Kidney (tissue), 13 donors: ENCODE measurements at regions not wholly inside any gene's neighbourhood (a gene's known extent, or its start where the extent isn't known, plus 50 kb on each side); places are given as distances from the start of the nearest gene placed in this dataset.

Experiments
- DNase-seq, 5 donors: peaks; one replicate each; pipeline ENCODE4 v3.0.0-alpha.2; 2013 to 2020
- FAIRE-seq: peaks from 2 replicates; lab custom pipeline; 2012; peaks lifted over from hg19 to GRCh38; lab: Jason Lieb, UNC
- H3K27ac ChIP-seq, 2 donors: one replicate each; pipeline ENCODE4 v1.7.0; 2013; ENCODE audit warnings: low read depth in 2 of 2, low read length in 2 of 2, inconsistent platforms in 1 of 2
- H3K27me3 ChIP-seq: one replicate; pipeline ENCODE4 v1.7.1; 2013; ENCODE audit warnings: low read length, inconsistent platforms; ENCODE audit not compliant: control insufficient read depth, insufficient read depth
- H3K36me3 ChIP-seq, 3 donors: one replicate each; pipeline versions ENCODE4 v1.7.0 to v1.7.1; 2013; ENCODE audit warnings: low read length in 3 of 3, control low read depth in 1 of 3, inconsistent platforms in 1 of 3; ENCODE audit not compliant: insufficient read depth in 3 of 3, control insufficient read depth in 2 of 3
- H3K4me1 ChIP-seq, 3 donors: one replicate each; pipeline versions ENCODE4 v1.7.0 to v1.7.1; 2013; ENCODE audit warnings: low read length in 3 of 3, inconsistent platforms in 1 of 3, low read depth in 1 of 3; ENCODE audit not compliant: control insufficient read depth in 2 of 3, insufficient read depth in 2 of 3
- H3K4me3 ChIP-seq, 3 donors: one replicate each; pipeline versions ENCODE4 v1.7.0 to v1.8.1; 2013; ENCODE audit warnings: low read length in 3 of 3, control low read depth in 1 of 3, inconsistent platforms in 1 of 3
- H3K9ac ChIP-seq, 3 donors: one replicate each; pipeline versions ENCODE4 v1.7.0 to v1.7.1; 2013; ENCODE audit warnings: low read length in 3 of 3, control low read depth in 1 of 3, inconsistent platforms in 1 of 3
- H3K9me3 ChIP-seq, 3 donors: one replicate each; pipeline versions ENCODE4 v1.7.0 to v1.7.1; 2013; ENCODE audit warnings: low read length in 3 of 3, control low read depth in 1 of 3, inconsistent platforms in 1 of 3; ENCODE audit not compliant: control insufficient read depth in 2 of 3, insufficient read depth in 1 of 3
- intact Hi-C: fragments of 100-400 bp; cut with DNase I; formaldehyde crosslinking; loops from one replicate; pipeline ENCODE4 v1.11.1; 2022
- TF ChIP-seq, protein P1 (sequence below): IDR thresholded peaks from 3 replicates; pipeline ENCODE4 v1.5.1; 2012; ENCODE audit warnings: mild to moderate bottlenecking, moderate library complexity, borderline replicate concordance; ENCODE audit not compliant: insufficient read depth; ENCODE audit errors: extremely low read depth
- donor health status: control.
- donor health status: control.
- donor health status: control.
- donor health status: control.
- donor health status: control.
- donor health status: DM: yes; HTN: yes; CAD: no.
- donor health status: Normal renal cell carcinoma (clear cell type).

DNA sequence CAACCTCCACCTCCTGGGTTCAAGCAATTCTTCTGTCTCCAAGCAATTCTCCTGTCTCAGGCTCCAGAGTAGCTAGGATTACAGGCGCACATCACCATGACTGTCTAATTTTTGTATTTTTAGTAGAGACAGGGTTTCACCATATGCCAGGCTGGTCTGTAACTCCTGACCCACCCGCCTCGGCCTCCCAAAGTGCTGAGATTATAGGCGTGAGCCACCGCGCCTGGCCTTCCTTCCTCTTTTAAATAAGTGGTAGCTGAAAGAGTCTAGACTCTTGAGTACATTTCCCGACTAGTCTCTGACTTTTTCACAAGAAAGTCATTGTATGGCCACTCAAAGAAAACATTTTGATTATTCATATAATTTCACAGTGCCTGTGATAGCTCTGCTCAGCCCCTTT lies 636.2 kb upstream of the ANKRD30A start:
- DNase-seq (no peak), FAIRE-seq (no peak)
- no peaks in the 10 kb centered on the region for H3K36me3 ChIP-seq
- no peaks in the 10 kb centered on the region for H3K4me1 ChIP-seq
- no peak overlapping the region for H3K27ac ChIP-seq
- intact Hi-C loops = no loop called here
- no peaks in the 10 kb centered on the region for H3K27me3 ChIP-seq
- H3K9ac ChIP-seq = no peak overlapping the region
- no peak overlapping the region for H3K4me3 ChIP-seq
- TF ChIP-seq, protein P1, sequence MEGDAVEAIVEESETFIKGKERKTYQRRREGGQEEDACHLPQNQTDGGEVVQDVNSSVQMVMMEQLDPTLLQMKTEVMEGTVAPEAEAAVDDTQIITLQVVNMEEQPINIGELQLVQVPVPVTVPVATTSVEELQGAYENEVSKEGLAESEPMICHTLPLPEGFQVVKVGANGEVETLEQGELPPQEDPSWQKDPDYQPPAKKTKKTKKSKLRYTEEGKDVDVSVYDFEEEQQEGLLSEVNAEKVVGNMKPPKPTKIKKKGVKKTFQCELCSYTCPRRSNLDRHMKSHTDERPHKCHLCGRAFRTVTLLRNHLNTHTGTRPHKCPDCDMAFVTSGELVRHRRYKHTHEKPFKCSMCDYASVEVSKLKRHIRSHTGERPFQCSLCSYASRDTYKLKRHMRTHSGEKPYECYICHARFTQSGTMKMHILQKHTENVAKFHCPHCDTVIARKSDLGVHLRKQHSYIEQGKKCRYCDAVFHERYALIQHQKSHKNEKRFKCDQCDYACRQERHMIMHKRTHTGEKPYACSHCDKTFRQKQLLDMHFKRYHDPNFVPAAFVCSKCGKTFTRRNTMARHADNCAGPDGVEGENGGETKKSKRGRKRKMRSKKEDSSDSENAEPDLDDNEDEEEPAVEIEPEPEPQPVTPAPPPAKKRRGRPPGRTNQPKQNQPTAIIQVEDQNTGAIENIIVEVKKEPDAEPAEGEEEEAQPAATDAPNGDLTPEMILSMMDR = no peak
- H3K9me3 ChIP-seq = no peaks in the 10 kb centered on the region

DNA sequence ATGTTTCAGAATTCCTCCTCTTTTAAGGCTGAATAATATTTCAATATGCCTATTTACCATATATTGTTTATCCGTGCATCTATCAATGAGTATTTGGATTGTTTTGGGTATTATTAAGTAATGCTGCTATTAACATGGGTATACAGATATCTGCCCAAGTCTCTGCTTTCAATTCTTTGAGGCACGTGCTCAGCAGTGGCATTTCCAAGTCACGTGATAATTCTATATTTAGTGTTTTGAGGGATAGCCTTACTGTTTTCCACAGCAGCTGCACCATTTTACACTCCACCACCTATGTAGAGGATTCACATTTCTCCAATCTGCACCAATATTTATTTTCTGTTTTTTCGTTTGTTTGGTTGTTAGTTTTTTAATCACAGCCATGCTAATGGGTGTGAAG lies 636.8 kb upstream of the ANKRD30A start:
- no peak for DNase-seq
- intact Hi-C loops = no loop called here
- no peak for FAIRE-seq
- Histone ChIP-seq H3K27ac (no peak overlapping the region), H3K27me3 (no peaks in the 10 kb centered on the region), H3K4me3 (no peak overlapping the region), H3K9me3 (no peaks in the 10 kb centered on the region), H3K36me3 (no peaks in the 10 kb centered on the region), H3K9ac (no peak overlapping the region), H3K4me1 (no peaks in the 10 kb centered on the region)
- TF ChIP-seq, protein P1 = no peak

DNA sequence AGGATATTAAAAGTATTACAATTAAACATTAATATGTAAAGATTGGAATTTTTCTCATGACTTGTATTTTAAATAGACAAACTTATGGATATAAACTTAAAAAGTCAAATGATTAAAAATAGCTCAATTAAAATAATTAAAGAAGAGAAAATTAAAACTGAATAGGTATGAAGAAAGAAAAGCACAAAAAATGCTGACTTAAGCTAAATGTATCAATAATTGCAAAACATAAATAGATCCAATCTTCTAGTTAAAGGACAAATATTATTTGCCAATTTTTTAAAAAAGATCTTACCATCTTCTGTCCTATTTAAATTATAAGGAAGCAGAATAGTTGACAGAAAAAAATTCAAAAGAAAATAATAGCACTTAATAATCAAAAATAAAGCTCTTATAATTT lies 646.3 kb upstream of the ANKRD30A start:
- TF ChIP-seq, protein P1 = no peak
- Histone ChIP-seq H3K36me3 (no peaks in the 10 kb centered on the region), H3K27ac (no peak overlapping the region), H3K4me1 (no peaks in the 10 kb centered on the region), H3K4me3 (no peak overlapping the region), H3K27me3 (no peaks in the 10 kb centered on the region), H3K9me3 (no peaks in the 10 kb centered on the region), H3K9ac (no peak overlapping the region)
- no peak for DNase-seq
- intact Hi-C loops = no loop called here
- peak; percentile 71 for FAIRE-seq

DNA sequence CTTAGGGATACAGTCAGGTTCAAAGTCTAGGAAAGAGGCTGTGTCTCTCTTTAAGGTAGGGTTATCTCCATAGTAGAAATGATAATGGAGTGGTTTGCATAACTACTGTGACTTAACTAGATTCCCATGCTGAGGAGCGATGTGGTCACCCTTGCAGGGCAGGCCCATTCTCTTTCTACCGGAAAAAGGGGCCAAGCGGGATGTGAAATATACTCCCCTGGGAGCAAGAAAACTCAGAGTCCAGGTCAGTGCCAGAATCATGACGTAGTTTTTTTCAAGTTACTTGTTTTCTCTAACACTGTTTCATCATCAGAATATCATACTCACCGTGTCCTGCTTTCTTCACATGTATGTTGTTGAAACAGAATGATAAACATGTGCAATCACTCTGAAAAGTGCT lies 649.0 kb upstream of the ANKRD30A start:
- no peak overlapping the region for H3K4me3 ChIP-seq
- H3K9me3 ChIP-seq = no peaks in the 10 kb centered on the region
- no peak for FAIRE-seq

More for the DNA sequence above, 649.0 kb upstream of the ANKRD30A start:
- Histone ChIP-seq H3K4me1 (no peaks in the 10 kb centered on the region), H3K9ac (no peak overlapping the region), H3K27ac (no peak overlapping the region), H3K36me3 (no peaks in the 10 kb centered on the region), H3K27me3 (no peaks in the 10 kb centered on the region)
- TF ChIP-seq, protein P1 = no peak
- no peak for DNase-seq
- intact Hi-C loops = no loop called here
